ENCODE measurements at regions not wholly inside any gene's neighbourhood (a gene's known extent, or its start where the extent isn't known, plus 50 kb on each side); places are given as distances from the start of the nearest gene placed in this dataset.

GRCh38 chr21:27382404-27382803 is 415.5 kb upstream of the ADAMTS5 start:
- TF ChIP-seq CTCF (IDR thresholded peaks at IDR 0.05; ENCODE audit: low read depth, low read length, poor library complexity, severe bottlenecking) (no peak), EZH2phosphoT487 (IDR thresholded peaks at IDR 0.05; ENCODE audit: borderline replicate concordance, low read length) (no peak)
